ENCODE measurements at regions not wholly inside any gene's neighbourhood (a gene's known extent, or its start where the extent isn't known, plus 50 kb on each side); places are given as distances from the start of the nearest gene placed in this dataset.

DNA sequence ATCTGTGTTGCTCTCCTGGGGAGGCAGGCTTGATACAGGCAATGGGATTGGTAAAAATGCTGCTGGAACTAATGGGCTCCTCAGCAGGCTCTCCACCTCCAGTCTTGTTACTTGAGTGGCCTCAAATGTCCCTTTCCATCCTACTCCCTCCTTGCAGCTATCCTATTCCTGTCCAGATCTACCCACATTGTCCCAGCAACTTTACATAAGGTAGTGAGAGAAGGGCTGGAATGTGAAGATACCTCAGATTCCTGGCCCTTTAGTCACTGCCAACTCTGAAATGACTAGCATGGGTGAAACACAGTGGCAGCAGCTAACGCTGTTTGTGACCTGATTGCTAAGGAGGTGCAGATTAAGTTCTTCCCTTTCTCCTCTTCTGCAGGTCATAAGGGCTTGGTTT lies 210.1 kb upstream of the HS3ST4 start:
- Histone ChIP-seq H3K27ac (ENCODE audit: low read length in 2 of 2) (no peak overlapping the region), H3K4me2 (replicated peaks; ENCODE audit: low read depth, low read length, poor library complexity, severe bottlenecking) (no peak overlapping the region), H4K20me1 (ENCODE audit: control insufficient read depth, insufficient read depth, low read length, poor library complexity, severe bottlenecking) (no peaks in the 10 kb centered on the region), H3K4me3 (ENCODE audit: control extremely low read depth in 1 of 5, extremely low read depth in 1 of 5, insufficient read depth in 1 of 5, low read depth in 2 of 5, low read length in 4 of 5) (no peak overlapping the region), H3K9me3 (ENCODE audit: control extremely low read depth in 1 of 3, control insufficient read depth in 2 of 3, insufficient read depth in 1 of 3, low read length in 2 of 3) (peaks cover 0 to 1% (median 0%) of the 10 kb centered on the region in 3 donors), H2AFZ (ENCODE audit: insufficient read depth, low read depth, low read length, poor library complexity, severe bottlenecking) (no peak overlapping the region), H3K36me3 (replicated peaks in 1 of 2; ENCODE audit: control extremely low read depth in 1 of 2, control insufficient read depth in 1 of 2, extremely low read depth in 1 of 2, insufficient read depth in 2 of 2, low read length in 1 of 2) (no peaks in the 10 kb centered on the region), H3K4me1 (ENCODE audit: control insufficient read depth in 2 of 2, insufficient read depth in 2 of 2, low read length in 2 of 2) (no peaks in the 10 kb centered on the region), H3K79me2 (ENCODE audit: control insufficient read depth, insufficient read depth, low read length) (no peaks in the 10 kb centered on the region), H3K9ac (ENCODE audit: low read length) (no peak overlapping the region), H3K27me3 (replicated peaks in 1 of 4; ENCODE audit: control extremely low read depth in 1 of 4, control insufficient read depth in 3 of 4, insufficient read depth in 4 of 4, low read length in 3 of 4) (no peaks in the 10 kb centered on the region)
- H3K27me3 Mint-ChIP-seq: no peaks in the 10 kb centered on the region
- CTCF ChIA-PET: no interaction called here
- DNase-seq: no peak
- peaks cover 4% of the 10 kb centered on the region for H3K9me3 Mint-ChIP-seq (ENCODE audit: insufficient read depth)
- H3K27ac Mint-ChIP-seq: no peak overlapping the region
- no peaks in the 10 kb centered on the region for H3K4me1 Mint-ChIP-seq
- no CpG with 5 or more reads among the region's 1 CpG for WGBS (ENCODE audit: insufficient coverage)
- POLR2A ChIA-PET: no interaction called here
- no peak overlapping the region for H3K4me3 Mint-ChIP-seq
- no peak for ATAC-seq (ENCODE audit: low read depth)
- TF ChIP-seq, protein P1, sequence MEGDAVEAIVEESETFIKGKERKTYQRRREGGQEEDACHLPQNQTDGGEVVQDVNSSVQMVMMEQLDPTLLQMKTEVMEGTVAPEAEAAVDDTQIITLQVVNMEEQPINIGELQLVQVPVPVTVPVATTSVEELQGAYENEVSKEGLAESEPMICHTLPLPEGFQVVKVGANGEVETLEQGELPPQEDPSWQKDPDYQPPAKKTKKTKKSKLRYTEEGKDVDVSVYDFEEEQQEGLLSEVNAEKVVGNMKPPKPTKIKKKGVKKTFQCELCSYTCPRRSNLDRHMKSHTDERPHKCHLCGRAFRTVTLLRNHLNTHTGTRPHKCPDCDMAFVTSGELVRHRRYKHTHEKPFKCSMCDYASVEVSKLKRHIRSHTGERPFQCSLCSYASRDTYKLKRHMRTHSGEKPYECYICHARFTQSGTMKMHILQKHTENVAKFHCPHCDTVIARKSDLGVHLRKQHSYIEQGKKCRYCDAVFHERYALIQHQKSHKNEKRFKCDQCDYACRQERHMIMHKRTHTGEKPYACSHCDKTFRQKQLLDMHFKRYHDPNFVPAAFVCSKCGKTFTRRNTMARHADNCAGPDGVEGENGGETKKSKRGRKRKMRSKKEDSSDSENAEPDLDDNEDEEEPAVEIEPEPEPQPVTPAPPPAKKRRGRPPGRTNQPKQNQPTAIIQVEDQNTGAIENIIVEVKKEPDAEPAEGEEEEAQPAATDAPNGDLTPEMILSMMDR (IDR thresholded peaks at IDR 0.05): no peak
- TF ChIP-seq EZH2 (IDR thresholded peaks at IDR 0.05; ENCODE audit: borderline replicate concordance, insufficient read depth, low read depth, low read length, poor library complexity, severe bottlenecking): no peak
- intact Hi-C loops (cut with micrococcal nuclease): no loop called here

DNA sequence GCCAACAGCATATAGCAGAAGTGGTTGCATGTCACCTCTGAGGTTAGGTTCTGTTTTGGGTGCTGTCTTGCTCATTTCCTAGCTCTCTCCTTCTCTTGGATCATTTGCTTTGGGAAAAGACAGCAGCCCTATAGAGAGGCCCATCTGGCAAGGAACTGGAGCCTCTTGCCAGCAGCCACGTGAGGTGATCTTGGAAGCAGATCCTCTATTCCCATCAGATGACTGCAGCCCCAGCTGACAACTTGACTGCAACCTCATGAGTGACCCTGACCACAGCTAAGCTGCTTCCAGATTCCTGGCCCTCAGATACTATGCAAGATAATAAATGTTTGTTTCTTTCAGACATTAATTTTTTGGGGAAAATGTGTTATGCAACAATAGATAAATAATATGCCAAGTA lies 213.3 kb upstream of the HS3ST4 start:
- H3K9me3 ChIP-seq (ENCODE audit: control extremely low read depth in 1 of 3, control insufficient read depth in 2 of 3, insufficient read depth in 1 of 3, low read length in 2 of 3): peaks cover 0 to 1% (median 0%) of the 10 kb centered on the region in 3 donors
- no peak overlapping the region for H3K27ac Mint-ChIP-seq
- POLR2A ChIA-PET: no interaction called here
- TF ChIP-seq, protein P1 (IDR thresholded peaks at IDR 0.05): no peak
- peaks cover 0 to 4% (median 0%) of the 10 kb centered on the region in 4 experiments for H3K27me3 ChIP-seq (replicated peaks in 1 of 4; ENCODE audit: control extremely low read depth in 1 of 4, control insufficient read depth in 3 of 4, insufficient read depth in 4 of 4, low read length in 3 of 4)
- H3K4me3 Mint-ChIP-seq: no peak overlapping the region
- ATAC-seq (ENCODE audit: low read depth) (no peak), DNase-seq (no peak)
- WGBS (ENCODE audit: insufficient coverage): 88% methylated on average over 1 of the region's 1 CpG
- H3K27ac ChIP-seq (ENCODE audit: low read length in 2 of 2): no peak overlapping the region
- H3K9ac ChIP-seq (ENCODE audit: low read length): no peak overlapping the region
- H3K4me1 Mint-ChIP-seq: no peaks in the 10 kb centered on the region
- H3K9me3 Mint-ChIP-seq (ENCODE audit: insufficient read depth): peaks cover 2% of the 10 kb centered on the region
- CTCF ChIA-PET: no interaction called here
- no peak overlapping the region for H2AFZ ChIP-seq (ENCODE audit: insufficient read depth, low read depth, low read length, poor library complexity, severe bottlenecking)
- H3K4me3 ChIP-seq (ENCODE audit: control extremely low read depth in 1 of 5, extremely low read depth in 1 of 5, insufficient read depth in 1 of 5, low read depth in 2 of 5, low read length in 4 of 5): no peak overlapping the region
- intact Hi-C loops (cut with micrococcal nuclease): no loop called here
- no peaks in the 10 kb centered on the region for H4K20me1 ChIP-seq (ENCODE audit: control insufficient read depth, insufficient read depth, low read length, poor library complexity, severe bottlenecking)
- no peak overlapping the region for H3K4me2 ChIP-seq (replicated peaks; ENCODE audit: low read depth, low read length, poor library complexity, severe bottlenecking)
- H3K79me2 ChIP-seq (ENCODE audit: control insufficient read depth, insufficient read depth, low read length): no peaks in the 10 kb centered on the region
- H3K36me3 ChIP-seq (replicated peaks in 1 of 2; ENCODE audit: control extremely low read depth in 1 of 2, control insufficient read depth in 1 of 2, extremely low read depth in 1 of 2, insufficient read depth in 2 of 2, low read length in 1 of 2): no peaks in the 10 kb centered on the region
- H3K4me1 ChIP-seq (ENCODE audit: control insufficient read depth in 2 of 2, insufficient read depth in 2 of 2, low read length in 2 of 2): no peaks in the 10 kb centered on the region
- peaks cover 4% of the 10 kb centered on the region for H3K27me3 Mint-ChIP-seq
